Astrocyte (in vitro differentiated cells and primary cell): ENCODE measurements at regions not wholly inside any gene's neighbourhood (a gene's known extent, or its start where the extent isn't known, plus 50 kb on each side); places are given as distances from the start of the nearest gene placed in this dataset.

Experiments used
- DNase-seq: peaks from one replicate; pipeline ENCODE4 v3.0.0-alpha.2; 2010; ENCODE audit warnings: low read depth
- FAIRE-seq: peaks from 2 replicates; lab custom pipeline; 2011; peaks lifted over from hg19 to GRCh38; lab: Jason Lieb, UNC
- H2AFZ ChIP-seq: 2 replicates; pipeline ENCODE4 v1.6.0; 2012; ENCODE audit warnings: low read depth, low read length, inconsistent platforms
- H3K27ac ChIP-seq: 2 replicates; pipeline ENCODE4 v1.5.1; 2011; ENCODE audit warnings: low read depth, low read length, inconsistent platforms
- H3K27me3 ChIP-seq: 2 replicates; pipeline ENCODE4 v1.6.0; 2011; ENCODE audit warnings: low read length, inconsistent platforms; ENCODE audit not compliant: insufficient read depth
- H3K36me3 ChIP-seq: 2 replicates; pipeline ENCODE4 v1.5.1; 2011; ENCODE audit warnings: low read length, inconsistent platforms; ENCODE audit not compliant: insufficient read depth
- H3K4me1 ChIP-seq: 2 replicates; pipeline ENCODE4 v1.5.1; 2011; ENCODE audit warnings: low read length, inconsistent platforms; ENCODE audit not compliant: insufficient read depth
- H3K4me2 ChIP-seq: 2 replicates; pipeline ENCODE4 v1.6.0; 2012; ENCODE audit warnings: low read length, inconsistent platforms
- H3K4me3 ChIP-seq: 2 replicates; pipeline ENCODE4 v1.5.1; 2011; ENCODE audit warnings: low read depth, mild to moderate bottlenecking, low read length, inconsistent platforms; ENCODE audit not compliant: insufficient read depth
- H3K79me2 ChIP-seq: 2 replicates; pipeline ENCODE4 v1.6.0; 2012; ENCODE audit warnings: mild to moderate bottlenecking, low read length, inconsistent platforms; ENCODE audit not compliant: insufficient read depth
- H3K9ac ChIP-seq: 2 replicates; pipeline ENCODE4 v1.6.0; 2012; ENCODE audit warnings: mild to moderate bottlenecking, low read length, inconsistent platforms
- H3K9me3 ChIP-seq: 2 replicates; pipeline ENCODE4 v1.5.1; 2012; ENCODE audit warnings: low read depth, mild to moderate bottlenecking, low read length, inconsistent platforms; ENCODE audit not compliant: insufficient read depth
- H4K20me1 ChIP-seq: 2 replicates; pipeline ENCODE4 v1.6.0; 2012; ENCODE audit warnings: low read length, inconsistent platforms; ENCODE audit not compliant: insufficient read depth
- H3K27ac Mint-ChIP-seq: one replicate; pipeline ENCODE4 v1.8.0; 2021; ENCODE audit warnings: mild to moderate bottlenecking, mixed read lengths; ENCODE audit not compliant: unreplicated experiment
- H3K27me3 Mint-ChIP-seq: one replicate; pipeline ENCODE4 v1.8.0; 2021; ENCODE audit warnings: low read depth, mixed read lengths; ENCODE audit not compliant: unreplicated experiment
- H3K36me3 Mint-ChIP-seq: one replicate; pipeline ENCODE4 v1.8.0; 2021; ENCODE audit warnings: low read depth, mixed read lengths; ENCODE audit not compliant: unreplicated experiment
- H3K4me1 Mint-ChIP-seq: one replicate; pipeline ENCODE4 v1.8.0; 2021; ENCODE audit warnings: low read depth, mixed read lengths; ENCODE audit not compliant: unreplicated experiment
- H3K4me3 Mint-ChIP-seq: one replicate; pipeline ENCODE4 v1.8.0; 2021; ENCODE audit warnings: mild to moderate bottlenecking, moderate library complexity, mixed read lengths; ENCODE audit not compliant: unreplicated experiment
- H3K9me3 Mint-ChIP-seq: one replicate; pipeline ENCODE4 v1.8.0; 2021; ENCODE audit warnings: mild to moderate bottlenecking, mixed read lengths; ENCODE audit not compliant: unreplicated experiment
- CTCF ChIP-seq: IDR thresholded peaks from 2 replicates; pipeline ENCODE4 v1.5.1; 2011; ENCODE audit warnings: low read depth, mild to moderate bottlenecking, inconsistent platforms, low read length, moderate library complexity; ENCODE audit not compliant: insufficient read depth
- EZH2 ChIP-seq: IDR thresholded peaks from 2 replicates; pipeline ENCODE4 v1.6.1; 2012; ENCODE audit warnings: mild to moderate bottlenecking, low read length, inconsistent platforms; ENCODE audit not compliant: insufficient read depth

- FAIRE-seq (no peak), DNase-seq (no peak)
- H3K4me2 ChIP-seq, result no peak overlapping the region
- no peak overlapping the region for H3K9ac ChIP-seq
- no peaks in the 10 kb centered on the region for H3K27me3 ChIP-seq
- H3K9me3 ChIP-seq, result no peaks in the 10 kb centered on the region
- no peaks in the 10 kb centered on the region for H4K20me1 ChIP-seq
- no peak overlapping the region for H2AFZ ChIP-seq
- no peaks in the 10 kb centered on the region for H3K9me3 Mint-ChIP-seq
- no peak overlapping the region for H3K27ac ChIP-seq
- no peaks in the 10 kb centered on the region for H3K27me3 Mint-ChIP-seq
- H3K4me1 ChIP-seq, result no peaks in the 10 kb centered on the region
- H3K36me3 ChIP-seq, result no peaks in the 10 kb centered on the region
- no peaks in the 10 kb centered on the region for H3K36me3 Mint-ChIP-seq
- no peaks in the 10 kb centered on the region for H3K4me1 Mint-ChIP-seq
- TF ChIP-seq EZH2, result no peak
- TF ChIP-seq CTCF, result no peak
- no peak overlapping the region for H3K27ac Mint-ChIP-seq
- no peak overlapping the region for H3K4me3 Mint-ChIP-seq
- H3K4me3 ChIP-seq, result no peak overlapping the region
- H3K79me2 ChIP-seq, result no peaks in the 10 kb centered on the region
These were observed 178.0 kb downstream of the FOXG1 start for GRCh38 chr14:28944605-28945004.

DNA sequence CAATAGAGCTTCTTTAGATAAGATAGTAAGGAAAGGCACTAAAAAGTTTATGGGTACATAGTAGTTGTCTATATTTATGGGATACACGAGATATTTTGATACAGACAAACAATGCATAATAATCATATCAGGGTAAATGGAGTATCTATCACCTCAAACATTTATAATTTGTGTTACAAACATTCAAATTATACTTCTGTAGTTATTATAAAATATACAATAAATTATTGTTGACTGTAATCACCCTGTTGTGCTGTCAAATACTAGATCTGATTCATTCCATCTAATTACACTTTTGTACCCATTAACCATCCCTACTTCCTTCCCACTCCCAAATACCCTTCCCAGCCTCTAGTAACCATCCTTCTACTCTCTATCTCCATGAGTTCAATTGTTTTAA is 179.7 kb downstream of the FOXG1 start:
- Mint-ChIP-seq H3K27ac (no peak overlapping the region), H3K36me3 (no peaks in the 10 kb centered on the region), H3K4me3 (no peak overlapping the region), H3K9me3 (no peaks in the 10 kb centered on the region), H3K4me1 (no peaks in the 10 kb centered on the region), H3K27me3 (no peaks in the 10 kb centered on the region)
- no peak overlapping the region for H3K4me2 ChIP-seq
- H4K20me1 ChIP-seq, result no peaks in the 10 kb centered on the region
- no peaks in the 10 kb centered on the region for H3K4me1 ChIP-seq
- no peak overlapping the region for H2AFZ ChIP-seq
- H3K79me2 ChIP-seq, result no peaks in the 10 kb centered on the region
- H3K36me3 ChIP-seq, result no peaks in the 10 kb centered on the region
- H3K27ac ChIP-seq, result no peak overlapping the region
- no peaks in the 10 kb centered on the region for H3K27me3 ChIP-seq
- H3K9me3 ChIP-seq, result no peaks in the 10 kb centered on the region
- FAIRE-seq (no peak), DNase-seq (no peak)
- H3K9ac ChIP-seq, result no peak overlapping the region
- TF ChIP-seq CTCF (no peak), EZH2 (no peak)
- H3K4me3 ChIP-seq, result no peak overlapping the region

DNA sequence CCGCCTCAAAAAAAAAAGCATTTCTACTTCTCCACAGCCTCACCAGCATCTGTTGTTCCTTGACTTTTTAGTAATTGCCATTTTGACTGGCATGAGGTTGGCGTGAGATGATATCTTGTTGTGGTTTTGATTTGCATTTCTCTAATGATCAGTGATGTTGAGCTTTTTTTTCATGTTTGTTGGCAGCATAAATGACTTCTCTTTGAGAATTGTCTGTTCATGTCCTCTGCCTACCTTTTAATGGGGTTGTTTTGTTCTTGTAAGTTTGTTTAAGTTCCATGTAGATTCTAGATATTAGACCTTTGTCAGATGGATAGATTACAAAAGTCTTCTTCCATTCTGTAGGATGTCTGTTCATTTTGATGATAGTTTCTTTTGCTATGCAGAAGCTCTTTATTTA is 182.9 kb downstream of the FOXG1 start:
- H3K4me3 ChIP-seq, result no peak overlapping the region
- H3K4me1 Mint-ChIP-seq, result no peaks in the 10 kb centered on the region
- H2AFZ ChIP-seq, result no peak overlapping the region
- no peaks in the 10 kb centered on the region for H4K20me1 ChIP-seq
- H3K27ac Mint-ChIP-seq, result no peak overlapping the region
- no peaks in the 10 kb centered on the region for H3K27me3 Mint-ChIP-seq
- no peaks in the 10 kb centered on the region for H3K79me2 ChIP-seq
- no peaks in the 10 kb centered on the region for H3K36me3 Mint-ChIP-seq
- H3K9me3 Mint-ChIP-seq, result no peaks in the 10 kb centered on the region
- FAIRE-seq (no peak), DNase-seq (no peak)
- no peak for TF ChIP-seq CTCF
- TF ChIP-seq EZH2, result no peak
- H3K4me2 ChIP-seq, result no peak overlapping the region
- H3K27ac ChIP-seq, result no peak overlapping the region
- H3K4me1 ChIP-seq, result no peaks in the 10 kb centered on the region
- H3K9ac ChIP-seq, result no peak overlapping the region
- H3K9me3 ChIP-seq, result no peaks in the 10 kb centered on the region
- H3K36me3 ChIP-seq, result no peaks in the 10 kb centered on the region
- H3K4me3 Mint-ChIP-seq, result no peak overlapping the region
- H3K27me3 ChIP-seq, result no peaks in the 10 kb centered on the region
